Adrenal gland (tissue), 5 donors: ENCODE measurements at regions not wholly inside any gene's neighbourhood (a gene's known extent, or its start where the extent isn't known, plus 50 kb on each side); places are given as distances from the start of the nearest gene placed in this dataset.
"Not testable (repeated sequence)": the region's sequence is repeated elsewhere in the genome, so short reads cannot be mapped to it uniquely, and the experiment has no call there.

ENCODE experiments used
- POLR2A ChIP-seq, 2 donors: fragments of 450-650 bp; IDR thresholded peaks; one replicate each; pipeline ENCODE4 v1.6.1; 2017; ENCODE audit warnings: antibody characterized with exemption in 2 of 2, mild to moderate bottlenecking in 2 of 2, moderate library complexity in 1 of 2
- TF ChIP-seq, protein P1 (sequence below), 6 experiments: fragments of 450-650 bp in 4 of 6; fragments of 200-600 bp in 2 of 6; sonication (generic) in 1 of 6; IDR thresholded peaks; 1 replicate in 5 of 6; 2 replicates in 1 of 6; pipeline versions ENCODE4 v1.5.1 to v1.8.0; 2016 to 2021; ENCODE audit warnings: antibody characterized with exemption in 6 of 6, mild to moderate bottlenecking in 2 of 6, moderate library complexity in 1 of 6
- donor health status: DM: no; HTN: no; CAD: no.

DNA sequence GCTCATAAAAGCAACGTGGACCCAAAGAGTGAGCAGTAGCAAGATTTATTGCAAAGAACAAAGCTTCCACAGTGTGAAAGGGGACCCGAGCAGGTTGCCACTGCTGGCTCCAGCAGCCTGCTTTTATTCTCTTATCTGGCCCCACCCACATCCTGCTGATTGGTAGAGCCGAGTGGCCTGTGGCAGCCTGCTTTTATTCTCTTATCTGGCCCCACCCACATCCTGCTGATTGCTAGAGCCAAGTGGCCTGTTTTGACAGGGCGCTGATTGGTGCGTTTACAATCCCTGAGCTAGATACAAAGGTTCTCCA is 158.0 kb upstream of the GNAI1 start:
- TF ChIP-seq, protein P1, sequence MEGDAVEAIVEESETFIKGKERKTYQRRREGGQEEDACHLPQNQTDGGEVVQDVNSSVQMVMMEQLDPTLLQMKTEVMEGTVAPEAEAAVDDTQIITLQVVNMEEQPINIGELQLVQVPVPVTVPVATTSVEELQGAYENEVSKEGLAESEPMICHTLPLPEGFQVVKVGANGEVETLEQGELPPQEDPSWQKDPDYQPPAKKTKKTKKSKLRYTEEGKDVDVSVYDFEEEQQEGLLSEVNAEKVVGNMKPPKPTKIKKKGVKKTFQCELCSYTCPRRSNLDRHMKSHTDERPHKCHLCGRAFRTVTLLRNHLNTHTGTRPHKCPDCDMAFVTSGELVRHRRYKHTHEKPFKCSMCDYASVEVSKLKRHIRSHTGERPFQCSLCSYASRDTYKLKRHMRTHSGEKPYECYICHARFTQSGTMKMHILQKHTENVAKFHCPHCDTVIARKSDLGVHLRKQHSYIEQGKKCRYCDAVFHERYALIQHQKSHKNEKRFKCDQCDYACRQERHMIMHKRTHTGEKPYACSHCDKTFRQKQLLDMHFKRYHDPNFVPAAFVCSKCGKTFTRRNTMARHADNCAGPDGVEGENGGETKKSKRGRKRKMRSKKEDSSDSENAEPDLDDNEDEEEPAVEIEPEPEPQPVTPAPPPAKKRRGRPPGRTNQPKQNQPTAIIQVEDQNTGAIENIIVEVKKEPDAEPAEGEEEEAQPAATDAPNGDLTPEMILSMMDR (IDR thresholded peaks at IDR 0.05) = not testable (repeated sequence)
- not testable (repeated sequence) for TF ChIP-seq POLR2A (IDR thresholded peaks at IDR 0.05)
